ENCODE measurements at regions not wholly inside any gene's neighbourhood (a gene's known extent, or its start where the extent isn't known, plus 50 kb on each side); places are given as distances from the start of the nearest gene placed in this dataset.
"Not testable (repeated sequence)": the region's sequence is repeated elsewhere in the genome, so short reads cannot be mapped to it uniquely, and the experiment has no call there.

DNA sequence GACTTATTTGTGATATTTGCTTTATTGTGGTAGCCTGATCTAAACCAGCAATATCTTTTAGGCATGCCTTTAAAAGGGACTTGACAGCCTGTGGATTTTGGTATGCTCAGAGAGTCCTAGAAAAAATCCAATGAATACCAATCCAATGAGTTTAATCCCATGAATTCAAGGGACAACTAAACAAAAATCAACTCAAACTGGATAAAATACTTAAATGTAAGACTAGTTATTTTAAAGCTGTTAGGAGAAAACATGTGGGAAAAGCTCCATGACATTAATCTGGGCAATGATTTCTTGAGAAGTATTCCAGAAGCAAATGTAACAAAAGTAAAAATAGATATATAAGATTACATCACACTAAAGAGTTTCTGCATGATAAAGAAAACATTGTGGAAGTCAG lies 711.5 kb upstream of the PITX2 start:
- H3K4me1 ChIP-seq (ENCODE audit: control insufficient read depth, insufficient read depth, low read length), result no peaks in the 10 kb centered on the region

GRCh38 chr4:111337186-111337876 lies 714.5 kb upstream of the PITX2 start:
- H3K9me3 ChIP-seq (ENCODE audit: control insufficient read depth, low read length); H3K27ac ChIP-seq (ENCODE audit: insufficient read depth, low read depth, low read length, poor library complexity, severe bottlenecking); H3K36me3 ChIP-seq (ENCODE audit: control insufficient read depth, insufficient read depth, low read length); H3K27me3 ChIP-seq (ENCODE audit: control insufficient read depth, insufficient read depth, low read length, poor library complexity, severe bottlenecking); H3K4me1 ChIP-seq (ENCODE audit: control insufficient read depth, insufficient read depth, low read length); H3K4me3 ChIP-seq (ENCODE audit: insufficient read depth, low read depth, low read length): not testable (repeated sequence)
- 59 to 62% methylated on average over 17 to 18 of the region's 18 CpGs for WGBS, 2 experiments

More for the DNA sequence above, 711.5 kb upstream of the PITX2 start:
- Histone ChIP-seq H3K9me3 (ENCODE audit: control insufficient read depth, low read length) (no peaks in the 10 kb centered on the region), H3K27me3 (ENCODE audit: control insufficient read depth, insufficient read depth, low read length, poor library complexity, severe bottlenecking) (no peaks in the 10 kb centered on the region), H3K36me3 (ENCODE audit: control insufficient read depth, insufficient read depth, low read length) (no peaks in the 10 kb centered on the region), H3K27ac (ENCODE audit: insufficient read depth, low read depth, low read length, poor library complexity, severe bottlenecking) (no peak overlapping the region), H3K4me3 (ENCODE audit: insufficient read depth, low read depth, low read length) (no peak overlapping the region)

DNA sequence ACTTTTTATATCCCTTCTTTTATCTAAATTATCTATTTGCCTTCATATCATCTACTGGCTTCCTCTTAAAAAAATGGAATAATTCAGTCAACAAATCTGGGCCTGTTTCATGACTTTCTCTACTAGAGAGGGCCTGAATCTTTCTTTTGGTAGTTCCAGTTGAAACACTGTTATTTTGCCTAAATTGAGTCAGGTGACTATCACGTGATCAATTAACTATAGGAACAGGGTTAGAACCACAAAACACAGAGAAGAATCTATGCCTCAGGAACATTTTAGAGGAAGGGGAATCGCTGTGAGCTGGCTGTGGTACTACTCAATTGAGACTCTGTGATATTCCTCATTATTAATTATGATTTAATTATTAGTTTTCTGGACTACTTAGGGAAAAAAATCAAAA lies 736.7 kb upstream of the PITX2 start:
- Histone ChIP-seq H3K4me3 (ENCODE audit: insufficient read depth, low read depth, low read length) (no peak overlapping the region), H3K27ac (ENCODE audit: insufficient read depth, low read depth, low read length, poor library complexity, severe bottlenecking) (no peak overlapping the region), H3K36me3 (ENCODE audit: control insufficient read depth, insufficient read depth, low read length) (no peaks in the 10 kb centered on the region), H3K27me3 (ENCODE audit: control insufficient read depth, insufficient read depth, low read length, poor library complexity, severe bottlenecking) (no peaks in the 10 kb centered on the region), H3K9me3 (ENCODE audit: control insufficient read depth, low read length) (no peaks in the 10 kb centered on the region), H3K4me1 (ENCODE audit: control insufficient read depth, insufficient read depth, low read length) (no peaks in the 10 kb centered on the region)
- WGBS, 2 experiments, result 92 to 98% methylated on average over 1 to 2 of the region's 2 CpGs

- WGBS, 2 experiments, result 100% methylated on average over 1 of the region's 1 CpG; no CpG with 5 or more reads in 1 of the 2 experiments
Observed at GRCh38 chr4:111360906-111361305, 738.0 kb upstream of the PITX2 start.

GRCh38 chr4:111362941-111363361 lies 740.1 kb upstream of the PITX2 start:
- Histone ChIP-seq H3K36me3 (ENCODE audit: control insufficient read depth, insufficient read depth, low read length) (no peaks in the 10 kb centered on the region), H3K4me3 (ENCODE audit: insufficient read depth, low read depth, low read length) (no peak overlapping the region), H3K4me1 (ENCODE audit: control insufficient read depth, insufficient read depth, low read length) (no peaks in the 10 kb centered on the region), H3K27me3 (ENCODE audit: control insufficient read depth, insufficient read depth, low read length, poor library complexity, severe bottlenecking) (no peaks in the 10 kb centered on the region), H3K9me3 (ENCODE audit: control insufficient read depth, low read length) (no peaks in the 10 kb centered on the region), H3K27ac (ENCODE audit: insufficient read depth, low read depth, low read length, poor library complexity, severe bottlenecking) (no peak overlapping the region)
- no CpG with 5 or more reads among the region's 1 CpG for WGBS, 2 experiments

More at GRCh38 chr4:111360906-111361305, 738.0 kb upstream of the PITX2 start:
- H3K27me3 ChIP-seq (ENCODE audit: control insufficient read depth, insufficient read depth, low read length, poor library complexity, severe bottlenecking), result no peaks in the 10 kb centered on the region
- no peaks in the 10 kb centered on the region for H3K36me3 ChIP-seq (ENCODE audit: control insufficient read depth, insufficient read depth, low read length)
- no peak overlapping the region for H3K4me3 ChIP-seq (ENCODE audit: insufficient read depth, low read depth, low read length)
- H3K27ac ChIP-seq (ENCODE audit: insufficient read depth, low read depth, low read length, poor library complexity, severe bottlenecking), result no peak overlapping the region
- no peaks in the 10 kb centered on the region for H3K9me3 ChIP-seq (ENCODE audit: control insufficient read depth, low read length)
- H3K4me1 ChIP-seq (ENCODE audit: control insufficient read depth, insufficient read depth, low read length), result no peaks in the 10 kb centered on the region

DNA sequence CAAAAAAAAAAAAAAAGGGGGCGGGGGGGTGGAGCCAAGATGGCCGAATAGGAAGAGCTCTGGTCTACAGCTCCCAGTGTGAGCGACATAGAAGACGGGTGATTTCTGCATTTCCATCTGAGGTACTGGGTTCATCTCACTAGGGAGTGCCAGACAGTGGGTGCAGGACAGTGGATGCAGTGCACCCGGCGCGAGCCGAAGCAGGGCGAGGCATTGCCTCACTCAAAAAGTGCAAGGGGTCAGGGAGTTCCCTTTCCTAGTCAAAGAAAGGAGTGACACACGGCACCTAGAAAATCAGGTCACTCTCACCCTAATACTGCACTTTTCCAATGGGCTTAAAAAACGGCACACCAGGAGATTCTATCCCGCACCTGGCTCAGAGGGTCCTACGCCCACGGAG lies 755.0 kb upstream of the PITX2 start:
- H3K9me3 ChIP-seq (ENCODE audit: control insufficient read depth, low read length); H3K27ac ChIP-seq (ENCODE audit: insufficient read depth, low read depth, low read length, poor library complexity, severe bottlenecking); H3K4me1 ChIP-seq (ENCODE audit: control insufficient read depth, insufficient read depth, low read length); H3K36me3 ChIP-seq (ENCODE audit: control insufficient read depth, insufficient read depth, low read length); H3K27me3 ChIP-seq (ENCODE audit: control insufficient read depth, insufficient read depth, low read length, poor library complexity, severe bottlenecking); H3K4me3 ChIP-seq (ENCODE audit: insufficient read depth, low read depth, low read length): not testable (repeated sequence)
- 93 to 95% methylated on average over 12 to 14 of the region's 14 CpGs for WGBS, 2 experiments

- Histone ChIP-seq H3K4me1 (ENCODE audit: control insufficient read depth, insufficient read depth, low read length) (no peaks in the 10 kb centered on the region), H3K27ac (ENCODE audit: insufficient read depth, low read depth, low read length, poor library complexity, severe bottlenecking) (no peak overlapping the region), H3K27me3 (ENCODE audit: control insufficient read depth, insufficient read depth, low read length, poor library complexity, severe bottlenecking) (no peaks in the 10 kb centered on the region), H3K36me3 (ENCODE audit: control insufficient read depth, insufficient read depth, low read length) (no peaks in the 10 kb centered on the region), H3K9me3 (ENCODE audit: control insufficient read depth, low read length) (no peaks in the 10 kb centered on the region), H3K4me3 (ENCODE audit: insufficient read depth, low read depth, low read length) (no peak overlapping the region)
- WGBS, 2 experiments, result no CpG with 5 or more reads among the region's 1 CpG
Observed at GRCh38 chr4:111388561-111388960, 756.7 kb upstream of the FAM241A start.

DNA sequence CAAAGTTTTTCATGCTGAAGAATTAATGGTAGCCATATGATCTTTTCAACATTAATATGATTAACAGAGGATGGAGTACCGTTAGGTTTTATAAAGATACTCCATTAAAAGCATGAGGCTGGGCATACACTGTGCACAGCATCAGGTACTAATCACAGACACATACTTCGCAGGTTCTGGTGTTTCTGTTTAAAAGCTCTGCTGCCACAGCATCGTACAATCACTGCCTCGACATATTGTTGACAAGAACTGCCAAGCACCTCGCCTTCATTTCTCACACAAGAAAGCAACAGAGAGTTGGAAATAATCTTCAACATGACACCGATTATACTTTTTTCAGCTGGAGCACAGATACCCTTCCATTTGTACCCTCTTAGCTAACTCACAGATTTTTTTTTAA lies 753.4 kb upstream of the FAM241A start:
- WGBS, 2 experiments, result 90 to 94% methylated on average over 6 of the region's 6 CpGs
- no peaks in the 10 kb centered on the region for H3K9me3 ChIP-seq (ENCODE audit: control insufficient read depth, low read length)

GRCh38 chr4:111393781-111394180 lies 751.5 kb upstream of the FAM241A start:
- Histone ChIP-seq H3K4me3 (ENCODE audit: insufficient read depth, low read depth, low read length) (no peak overlapping the region), H3K4me1 (ENCODE audit: control insufficient read depth, insufficient read depth, low read length) (no peaks in the 10 kb centered on the region), H3K9me3 (ENCODE audit: control insufficient read depth, low read length) (no peaks in the 10 kb centered on the region), H3K27me3 (ENCODE audit: control insufficient read depth, insufficient read depth, low read length, poor library complexity, severe bottlenecking) (no peaks in the 10 kb centered on the region), H3K27ac (ENCODE audit: insufficient read depth, low read depth, low read length, poor library complexity, severe bottlenecking) (no peak overlapping the region), H3K36me3 (ENCODE audit: control insufficient read depth, insufficient read depth, low read length) (no peaks in the 10 kb centered on the region)
- WGBS, 2 experiments, result 100% methylated on average over 1 of the region's 1 CpG; no CpG with 5 or more reads in 1 of the 2 experiments

More for the DNA sequence above, 753.4 kb upstream of the FAM241A start:
- Histone ChIP-seq H3K27me3 (ENCODE audit: control insufficient read depth, insufficient read depth, low read length, poor library complexity, severe bottlenecking) (no peaks in the 10 kb centered on the region), H3K4me1 (ENCODE audit: control insufficient read depth, insufficient read depth, low read length) (no peaks in the 10 kb centered on the region), H3K36me3 (ENCODE audit: control insufficient read depth, insufficient read depth, low read length) (no peaks in the 10 kb centered on the region), H3K4me3 (ENCODE audit: insufficient read depth, low read depth, low read length) (no peak overlapping the region), H3K27ac (ENCODE audit: insufficient read depth, low read depth, low read length, poor library complexity, severe bottlenecking) (no peak overlapping the region)

- Histone ChIP-seq H3K4me1 (ENCODE audit: control insufficient read depth, insufficient read depth, low read length) (no peaks in the 10 kb centered on the region), H3K9me3 (ENCODE audit: control insufficient read depth, low read length) (no peaks in the 10 kb centered on the region), H3K36me3 (ENCODE audit: control insufficient read depth, insufficient read depth, low read length) (no peaks in the 10 kb centered on the region), H3K4me3 (ENCODE audit: insufficient read depth, low read depth, low read length) (no peak overlapping the region), H3K27me3 (ENCODE audit: control insufficient read depth, insufficient read depth, low read length, poor library complexity, severe bottlenecking) (no peaks in the 10 kb centered on the region), H3K27ac (ENCODE audit: insufficient read depth, low read depth, low read length, poor library complexity, severe bottlenecking) (no peak overlapping the region)
- 88 to 89% methylated on average over 5 of the region's 5 CpGs for WGBS, 2 experiments
Observed at GRCh38 chr4:111398906-111399330, 746.3 kb upstream of the FAM241A start.
